ENCODE measurements at regions not wholly inside any gene's neighbourhood (a gene's known extent, or its start where the extent isn't known, plus 50 kb on each side); places are given as distances from the start of the nearest gene placed in this dataset.

DNA sequence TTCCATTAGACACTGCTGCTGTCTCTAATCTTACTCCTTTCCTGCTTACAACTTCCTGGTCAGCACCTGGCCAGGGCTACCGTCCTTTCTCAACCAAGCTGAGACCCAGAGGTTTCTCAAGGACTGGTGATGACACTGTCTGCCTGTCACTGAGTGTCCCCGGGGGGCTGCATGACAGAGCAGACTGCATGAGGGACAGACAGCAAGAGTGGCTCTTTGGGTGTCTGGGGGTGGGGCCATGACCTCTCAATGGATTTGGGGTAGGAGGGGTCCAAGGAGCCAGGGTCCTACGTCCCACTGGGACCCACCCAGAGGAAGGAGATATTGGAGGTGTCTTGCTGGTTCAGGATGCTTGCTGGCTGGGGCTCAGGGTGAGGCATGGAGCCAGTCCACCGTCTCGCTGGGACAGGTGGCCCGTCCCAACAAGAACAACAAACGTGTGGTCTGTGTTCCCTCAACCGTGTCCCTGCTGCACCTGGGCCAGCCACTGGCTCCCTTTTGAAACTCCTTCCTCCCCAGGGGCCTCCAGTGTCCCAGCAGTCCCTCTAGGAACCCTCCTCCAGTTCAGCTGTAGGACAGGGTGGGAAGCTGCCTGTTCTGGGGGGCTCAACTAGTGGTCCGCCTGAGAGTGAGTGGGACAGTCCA is 344.6 kb upstream of the AJAP1 start:
- TF ChIP-seq YY1 (IDR thresholded peaks at IDR 0.05): no peak
- TF ChIP-seq, protein P1, sequence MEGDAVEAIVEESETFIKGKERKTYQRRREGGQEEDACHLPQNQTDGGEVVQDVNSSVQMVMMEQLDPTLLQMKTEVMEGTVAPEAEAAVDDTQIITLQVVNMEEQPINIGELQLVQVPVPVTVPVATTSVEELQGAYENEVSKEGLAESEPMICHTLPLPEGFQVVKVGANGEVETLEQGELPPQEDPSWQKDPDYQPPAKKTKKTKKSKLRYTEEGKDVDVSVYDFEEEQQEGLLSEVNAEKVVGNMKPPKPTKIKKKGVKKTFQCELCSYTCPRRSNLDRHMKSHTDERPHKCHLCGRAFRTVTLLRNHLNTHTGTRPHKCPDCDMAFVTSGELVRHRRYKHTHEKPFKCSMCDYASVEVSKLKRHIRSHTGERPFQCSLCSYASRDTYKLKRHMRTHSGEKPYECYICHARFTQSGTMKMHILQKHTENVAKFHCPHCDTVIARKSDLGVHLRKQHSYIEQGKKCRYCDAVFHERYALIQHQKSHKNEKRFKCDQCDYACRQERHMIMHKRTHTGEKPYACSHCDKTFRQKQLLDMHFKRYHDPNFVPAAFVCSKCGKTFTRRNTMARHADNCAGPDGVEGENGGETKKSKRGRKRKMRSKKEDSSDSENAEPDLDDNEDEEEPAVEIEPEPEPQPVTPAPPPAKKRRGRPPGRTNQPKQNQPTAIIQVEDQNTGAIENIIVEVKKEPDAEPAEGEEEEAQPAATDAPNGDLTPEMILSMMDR (IDR thresholded peaks at IDR 0.05; ENCODE audit: low read depth, low read length, missing input control): no peak
- no peak for TF ChIP-seq TAF1 (conservative IDR thresholded peaks at IDR 0.05)
- no peak for TF ChIP-seq GABPA (IDR thresholded peaks at IDR 0.05 in 1 of 2, conservative IDR thresholded peaks at IDR 0.05 in 1 of 2)
- TF ChIP-seq ATF3 (IDR thresholded peaks at IDR 0.05): no peak
- TF ChIP-seq, protein P2, sequence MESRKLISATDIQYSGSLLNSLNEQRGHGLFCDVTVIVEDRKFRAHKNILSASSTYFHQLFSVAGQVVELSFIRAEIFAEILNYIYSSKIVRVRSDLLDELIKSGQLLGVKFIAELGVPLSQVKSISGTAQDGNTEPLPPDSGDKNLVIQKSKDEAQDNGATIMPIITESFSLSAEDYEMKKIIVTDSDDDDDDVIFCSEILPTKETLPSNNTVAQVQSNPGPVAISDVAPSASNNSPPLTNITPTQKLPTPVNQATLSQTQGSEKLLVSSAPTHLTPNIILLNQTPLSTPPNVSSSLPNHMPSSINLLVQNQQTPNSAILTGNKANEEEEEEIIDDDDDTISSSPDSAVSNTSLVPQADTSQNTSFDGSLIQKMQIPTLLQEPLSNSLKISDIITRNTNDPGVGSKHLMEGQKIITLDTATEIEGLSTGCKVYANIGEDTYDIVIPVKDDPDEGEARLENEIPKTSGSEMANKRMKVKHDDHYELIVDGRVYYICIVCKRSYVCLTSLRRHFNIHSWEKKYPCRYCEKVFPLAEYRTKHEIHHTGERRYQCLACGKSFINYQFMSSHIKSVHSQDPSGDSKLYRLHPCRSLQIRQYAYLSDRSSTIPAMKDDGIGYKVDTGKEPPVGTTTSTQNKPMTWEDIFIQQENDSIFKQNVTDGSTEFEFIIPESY (IDR thresholded peaks at IDR 0.05): no peak
